ENCODE measurements at regions not wholly inside any gene's neighbourhood (a gene's known extent, or its start where the extent isn't known, plus 50 kb on each side); places are given as distances from the start of the nearest gene placed in this dataset.

DNA sequence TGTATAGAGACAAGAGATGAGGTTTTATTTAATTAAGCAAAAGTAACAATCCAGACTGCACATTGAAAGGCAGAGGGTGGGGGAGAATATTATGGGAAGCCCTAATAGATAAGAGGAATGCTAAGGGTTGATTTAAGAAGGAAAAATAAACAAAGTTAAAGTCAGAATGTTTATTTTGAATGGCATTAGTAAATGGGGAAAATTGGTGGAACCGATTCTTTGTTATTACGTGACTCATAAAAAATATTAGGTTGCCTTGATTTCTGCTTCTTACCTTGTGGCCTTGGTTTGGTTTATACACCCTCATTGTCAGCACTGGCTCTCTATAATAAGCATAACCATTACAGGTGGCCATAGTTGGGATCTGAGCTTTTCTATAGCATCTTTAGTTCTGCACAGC, 674.8 kb upstream of the CITED2 start:
- TF ChIP-seq EZH2phosphoT487 (conservative IDR thresholded peaks at IDR 0.05; ENCODE audit: low read length) (no peak), CTCF (IDR thresholded peaks at IDR 0.05; ENCODE audit: insufficient read depth, low read length, poor library complexity, severe bottlenecking) (no peak)
